Chondrocyte (in vitro differentiated cells): ENCODE measurements at regions not wholly inside any gene's neighbourhood (a gene's known extent, or its start where the extent isn't known, plus 50 kb on each side); places are given as distances from the start of the nearest gene placed in this dataset.
"Not testable (repeated sequence)": the region's sequence is repeated elsewhere in the genome, so short reads cannot be mapped to it uniquely, and the experiment has no call there.

ENCODE experiments used
- DNase-seq: peaks from one replicate; pipeline ENCODE4 v3.0.0; 2021; ENCODE audit warnings: mixed read lengths, low spot score
- H3K27ac Mint-ChIP-seq: one replicate; pipeline ENCODE4 v1.8.0; 2021; ENCODE audit warnings: mild to moderate bottlenecking, moderate library complexity, mixed read lengths; ENCODE audit not compliant: unreplicated experiment
- H3K27me3 Mint-ChIP-seq: 2 replicates; pipeline ENCODE4 v1.8.0; 2021; ENCODE audit warnings: low read depth, mixed read lengths
- H3K36me3 Mint-ChIP-seq: 2 replicates; pipeline ENCODE4 v1.8.0; 2021; ENCODE audit warnings: low read depth, mixed read lengths
- H3K4me1 Mint-ChIP-seq: 2 replicates; pipeline ENCODE4 v1.8.0; 2021; ENCODE audit warnings: low read depth, mild to moderate bottlenecking, mixed read lengths
- H3K4me3 Mint-ChIP-seq: one replicate; pipeline ENCODE4 v1.8.0; 2021; ENCODE audit warnings: mild to moderate bottlenecking, moderate library complexity, mixed read lengths; ENCODE audit not compliant: unreplicated experiment
- H3K9me3 Mint-ChIP-seq: 2 replicates; pipeline ENCODE4 v1.8.0; 2021; ENCODE audit warnings: low read depth, mixed read lengths
- CTCF ChIP-seq: fragments of 200-600 bp; sonication (generic); IDR thresholded peaks from 2 replicates; pipeline ENCODE4 v1.5.0; 2021; ENCODE audit warnings: antibody characterized with exemption, mild to moderate bottlenecking, moderate library complexity

- TF ChIP-seq CTCF = no peak
- H3K4me3 Mint-ChIP-seq = no peak overlapping the region
- H3K36me3 Mint-ChIP-seq = no peaks in the 10 kb centered on the region
- no peaks in the 10 kb centered on the region for H3K27me3 Mint-ChIP-seq
- DNase-seq = no peak
- H3K27ac Mint-ChIP-seq = no peak overlapping the region
- H3K9me3 Mint-ChIP-seq = no peaks in the 10 kb centered on the region
- peaks cover 33% of the 10 kb centered on the region for H3K4me1 Mint-ChIP-seq
Observed at GRCh38 chr16:29158785-29159184, 173.9 kb downstream of the LAT start.

DNA sequence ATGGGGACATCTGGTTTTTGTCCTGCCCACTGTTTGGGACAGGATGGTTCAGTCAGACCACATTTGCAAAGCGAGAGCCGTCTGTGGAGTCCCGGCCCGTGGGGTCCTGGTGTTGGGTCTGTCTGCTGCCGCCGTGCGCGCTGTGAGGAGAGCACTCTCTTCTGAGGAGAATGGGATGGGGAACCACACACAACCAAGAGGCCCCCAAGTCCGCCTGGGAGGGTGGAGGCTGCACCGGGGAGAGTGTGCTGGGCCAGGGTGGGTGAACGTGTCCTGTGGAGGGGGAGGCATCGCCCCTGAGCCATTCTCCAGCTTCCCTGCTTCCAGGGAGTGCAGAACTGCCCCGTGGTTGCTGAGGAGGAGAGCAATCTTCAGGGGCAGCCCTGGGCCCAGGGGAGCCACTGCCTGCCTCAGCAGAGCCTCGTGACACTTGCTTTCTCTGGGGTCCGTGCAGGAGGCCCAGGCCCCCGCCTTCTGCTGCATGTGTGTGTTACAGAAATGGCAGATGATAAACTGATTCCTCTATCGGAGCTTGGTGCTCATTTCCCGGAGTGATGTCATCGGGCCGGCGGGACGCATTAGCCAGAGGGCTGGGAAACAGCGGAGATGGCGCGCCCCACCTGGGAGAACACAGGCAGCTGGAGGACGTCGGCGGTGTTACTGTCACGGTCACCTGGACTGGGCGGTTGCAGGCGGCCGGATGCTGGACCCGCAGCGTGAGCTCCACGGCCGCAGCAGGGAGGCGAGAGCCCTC is 173.4 kb downstream of the LAT start:
- H3K36me3 Mint-ChIP-seq, H3K4me3 Mint-ChIP-seq, DNase-seq, H3K9me3 Mint-ChIP-seq, H3K27me3 Mint-ChIP-seq: not testable (repeated sequence)
- Mint-ChIP-seq H3K27ac (peak overlapping the region; percentile 92), H3K4me1 (peaks cover 33% of the 10 kb centered on the region)

DNA sequence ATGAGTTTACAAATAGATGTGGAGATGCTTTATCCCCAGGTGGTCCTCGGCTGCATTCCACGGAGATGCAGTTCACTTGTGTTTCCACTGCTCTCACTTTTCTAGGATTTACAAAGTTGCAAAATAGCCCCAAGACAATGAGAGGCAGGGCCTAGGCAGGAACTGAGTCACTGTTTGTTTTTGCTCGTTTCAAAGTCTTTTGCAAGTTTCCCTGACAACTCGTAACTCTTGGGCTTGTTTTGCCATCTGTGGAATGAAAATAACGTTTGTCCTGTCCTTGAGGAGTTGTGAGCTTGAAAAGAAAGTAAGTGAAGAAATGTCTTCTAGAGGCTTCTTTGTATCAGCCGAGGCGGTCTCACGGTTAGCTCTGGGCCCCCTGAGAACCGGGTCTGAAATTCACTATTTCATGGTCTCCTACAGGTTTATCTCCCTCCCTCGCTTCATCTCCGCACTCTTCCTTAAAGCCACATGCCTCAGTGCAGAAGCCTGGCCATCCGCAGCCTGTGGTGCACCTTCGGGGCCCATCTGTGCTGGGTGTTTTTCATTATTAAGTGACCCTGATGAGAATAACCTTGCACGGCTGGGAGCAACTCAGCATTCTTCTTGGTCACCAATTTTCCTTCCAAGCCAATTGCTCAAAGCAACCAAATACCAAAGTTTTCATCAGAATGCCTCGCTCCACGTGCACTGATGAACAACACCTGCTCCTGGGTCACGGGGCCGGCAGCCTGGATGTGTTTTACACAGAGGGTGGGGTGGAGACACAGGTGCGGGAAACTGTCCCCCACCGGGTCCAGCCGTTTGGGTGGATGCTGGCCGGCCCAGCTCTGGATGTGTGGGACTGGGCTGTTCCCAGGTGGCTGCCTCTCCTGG is 172.4 kb downstream of the LAT start:
- not testable (repeated sequence) for H3K4me3 Mint-ChIP-seq, DNase-seq, H3K36me3 Mint-ChIP-seq, H3K27me3 Mint-ChIP-seq, H3K9me3 Mint-ChIP-seq
- peak overlapping the region; percentile 92 for H3K27ac Mint-ChIP-seq
- H3K4me1 Mint-ChIP-seq = peaks cover 33% of the 10 kb centered on the region
- peak; percentile 8 for TF ChIP-seq CTCF

DNA sequence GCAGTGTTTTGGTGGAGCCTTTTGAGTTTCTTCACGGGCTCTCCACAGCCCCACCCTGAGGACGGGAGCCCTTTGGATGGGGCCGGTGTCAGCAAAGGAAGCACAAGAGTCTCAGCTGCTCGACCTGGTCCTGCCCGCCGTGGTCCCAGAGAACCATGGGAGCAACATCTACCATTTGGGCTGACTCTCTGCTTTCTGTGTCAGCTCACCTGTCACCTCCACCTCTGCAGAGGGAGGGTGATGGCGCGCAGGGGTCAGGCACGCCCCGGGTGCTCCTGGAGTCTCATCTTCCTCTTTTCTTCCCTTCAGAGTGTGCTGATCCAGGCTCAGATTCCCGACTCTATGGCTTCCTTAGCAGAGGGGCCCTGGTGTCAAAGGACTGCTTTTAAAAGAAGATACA is 171.7 kb downstream of the LAT start:
- Mint-ChIP-seq H3K4me3 (no peak overlapping the region), H3K27ac (peak overlapping the region; percentile 81)

GRCh38 chr16:29155866-29156200 is 171.0 kb downstream of the LAT start:
- H3K4me3 Mint-ChIP-seq, H3K36me3 Mint-ChIP-seq, H3K27me3 Mint-ChIP-seq, DNase-seq, H3K9me3 Mint-ChIP-seq, H3K27ac Mint-ChIP-seq: not testable (repeated sequence)
- peaks cover 33% of the 10 kb centered on the region for H3K4me1 Mint-ChIP-seq

More for the DNA sequence above, 171.7 kb downstream of the LAT start:
- TF ChIP-seq CTCF = no peak
- Mint-ChIP-seq H3K36me3 (no peaks in the 10 kb centered on the region), H3K27me3 (no peaks in the 10 kb centered on the region), H3K4me1 (peaks cover 33% of the 10 kb centered on the region), H3K9me3 (no peaks in the 10 kb centered on the region)
- DNase-seq = no peak

GRCh38 chr16:29155131-29155865 is 170.4 kb downstream of the LAT start:
- not testable (repeated sequence) for H3K27me3 Mint-ChIP-seq, H3K36me3 Mint-ChIP-seq, H3K4me3 Mint-ChIP-seq, DNase-seq, H3K9me3 Mint-ChIP-seq
- H3K4me1 Mint-ChIP-seq = peaks cover 33% of the 10 kb centered on the region
- H3K27ac Mint-ChIP-seq = peak overlapping the region; percentile 45
